Suprapubic skin (tissue), 4 donors: ENCODE measurements at regions not wholly inside any gene's neighbourhood (a gene's known extent, or its start where the extent isn't known, plus 50 kb on each side); places are given as distances from the start of the nearest gene placed in this dataset.
A peak's percentile ranks its signal among the peaks of the same experiment; 100 is the strongest.

Experiments
- DNase-seq, 2 donors: peaks; one replicate each; pipeline ENCODE4 v3.0.0-alpha.2; 2019; ENCODE audit warnings: low spot score in 2 of 2
- H3K27ac ChIP-seq: fragments of 200-600 bp; sonication (generic); one replicate; pipeline ENCODE4 v1.5.1; 2019
- H3K27me3 ChIP-seq: fragments of 200-600 bp; sonication (generic); one replicate; pipeline ENCODE4 v1.5.1; 2019
- H3K36me3 ChIP-seq: fragments of 200-600 bp; sonication (generic); one replicate; pipeline ENCODE4 v1.5.1; 2019
- H3K4me1 ChIP-seq: fragments of 200-600 bp; sonication (generic); one replicate; pipeline ENCODE4 v1.5.1; 2019
- H3K4me3 ChIP-seq: fragments of 200-600 bp; sonication (generic); one replicate; pipeline ENCODE4 v1.5.1; 2019; ENCODE audit warnings: mild to moderate bottlenecking
- H3K9me3 ChIP-seq: fragments of 200-600 bp; sonication (generic); one replicate; pipeline ENCODE4 v1.5.1; 2019
- CTCF ChIP-seq, 2 donors: fragments of 200-600 bp in 1 of 2; fragments of 450-650 bp in 1 of 2; sonication (generic) in 1 of 2; IDR thresholded peaks; one replicate each; pipeline ENCODE4 v1.5.1; 2016 to 2019; ENCODE audit warnings: antibody characterized with exemption in 2 of 2, mild to moderate bottlenecking in 1 of 2, moderate library complexity in 1 of 2
- EP300 ChIP-seq: sonication (generic); formaldehyde crosslinking; IDR thresholded peaks from one replicate; pipeline ENCODE4 v1.6.1; 2017; ENCODE audit warnings: antibody characterized with exemption
- POLR2A ChIP-seq, 2 donors: fragments of 450-650 bp; IDR thresholded peaks; one replicate each; pipeline ENCODE4 v1.6.1; 2017; ENCODE audit warnings: antibody characterized with exemption in 2 of 2, mild to moderate bottlenecking in 2 of 2, moderate library complexity in 2 of 2
- POLR2AphosphoS5 ChIP-seq, 3 donors: sonication (generic); formaldehyde crosslinking; IDR thresholded peaks; one replicate each; pipeline ENCODE4 v1.6.1; 2017; ENCODE audit warnings: antibody characterized with exemption in 3 of 3
- whole genome bisulfite sequencing: methylation state at CpG from one replicate; pipeline ENCODE4 v1.1.5; 2018; 5-methylcytosine and 5-hydroxymethylcytosine counted together

- 73% methylated on average over 4 of the region's 4 CpGs for WGBS
- Histone ChIP-seq H3K27me3 (no peaks in the 10 kb centered on the region), H3K36me3 (no peaks in the 10 kb centered on the region), H3K4me1 (peaks cover 41% of the 10 kb centered on the region), H3K9me3 (no peaks in the 10 kb centered on the region), H3K4me3 (no peak overlapping the region), H3K27ac (no peak overlapping the region)
- peak in 1 of 2 donors; percentile 52 for DNase-seq
- TF ChIP-seq EP300 (no peak), POLR2A (IDR thresholded peaks at IDR 0.05) (no peak), POLR2AphosphoS5 (IDR thresholded peaks at IDR 0.05) (no peak), CTCF (IDR thresholded peaks at IDR 0.05) (no peak)
Measured at GRCh38 chr20:60064554-60065196, 106.5 kb downstream of the CDH26 start.

- no peak overlapping the region for H3K4me3 ChIP-seq
- no peaks in the 10 kb centered on the region for H3K27me3 ChIP-seq
- H3K9me3 ChIP-seq = no peaks in the 10 kb centered on the region
- TF ChIP-seq EP300 = no peak
- TF ChIP-seq POLR2AphosphoS5 (IDR thresholded peaks at IDR 0.05) = no peak
- TF ChIP-seq POLR2A (IDR thresholded peaks at IDR 0.05) = no peak
- TF ChIP-seq CTCF (IDR thresholded peaks at IDR 0.05) = no peak
- H3K36me3 ChIP-seq = no peaks in the 10 kb centered on the region
- 88% methylated on average over 9 of the region's 9 CpGs for WGBS
- H3K4me1 ChIP-seq = peaks cover 32% of the 10 kb centered on the region
- peak in 1 of 2 donors; percentile 38 for DNase-seq
- H3K27ac ChIP-seq = no peak overlapping the region
Measured at GRCh38 chr20:60065741-60066437, 107.7 kb downstream of the CDH26 start.

- WGBS = 70% methylated on average over 7 of the region's 7 CpGs
- no peak for DNase-seq
- no peaks in the 10 kb centered on the region for H3K27me3 ChIP-seq
- TF ChIP-seq POLR2AphosphoS5 (IDR thresholded peaks at IDR 0.05) = no peak
- no peak for TF ChIP-seq POLR2A (IDR thresholded peaks at IDR 0.05)
- TF ChIP-seq CTCF (IDR thresholded peaks at IDR 0.05) = no peak
- no peak overlapping the region for H3K4me3 ChIP-seq
- no peak overlapping the region for H3K27ac ChIP-seq
- H3K36me3 ChIP-seq = no peaks in the 10 kb centered on the region
- peaks cover 27% of the 10 kb centered on the region for H3K4me1 ChIP-seq
- H3K9me3 ChIP-seq = no peaks in the 10 kb centered on the region
Measured at GRCh38 chr20:60066438-60066823, 108.2 kb downstream of the CDH26 start.

GRCh38 chr20:60068509-60068908 lies 110.3 kb downstream of the CDH26 start:
- Histone ChIP-seq H3K4me3 (no peak overlapping the region), H3K27ac (no peak overlapping the region), H3K9me3 (no peaks in the 10 kb centered on the region), H3K4me1 (peaks cover 8% of the 10 kb centered on the region), H3K36me3 (no peaks in the 10 kb centered on the region), H3K27me3 (no peaks in the 10 kb centered on the region)
- no peak for DNase-seq
- 83% methylated on average over 8 of the region's 8 CpGs for WGBS
- TF ChIP-seq CTCF (IDR thresholded peaks at IDR 0.05) (no peak), POLR2A (IDR thresholded peaks at IDR 0.05) (no peak)

- no peak overlapping the region for H3K4me3 ChIP-seq
- no peaks in the 10 kb centered on the region for H3K9me3 ChIP-seq
- 53% methylated on average over 8 of the region's 8 CpGs for WGBS
- H3K36me3 ChIP-seq = no peaks in the 10 kb centered on the region
- TF ChIP-seq EP300 (no peak), CTCF (IDR thresholded peaks at IDR 0.05) (no peak), POLR2AphosphoS5 (IDR thresholded peaks at IDR 0.05) (no peak), POLR2A (IDR thresholded peaks at IDR 0.05) (no peak)
- no peak for DNase-seq
- H3K27me3 ChIP-seq = no peaks in the 10 kb centered on the region
- H3K27ac ChIP-seq = no peak overlapping the region
- H3K4me1 ChIP-seq = no peaks in the 10 kb centered on the region
Measured at GRCh38 chr20:60069656-60070055, 111.4 kb downstream of the CDH26 start.
